Lower lobe of right lung (tissue), 2 donors: ENCODE measurements at regions not wholly inside any gene's neighbourhood (a gene's known extent, or its start where the extent isn't known, plus 50 kb on each side); places are given as distances from the start of the nearest gene placed in this dataset.

Source experiments
- ATAC-seq, 2 donors: fragments of 200-7000 bp; cut with Tn5 transposase; one replicate each; pipeline ENCODE4 v1.9.1; 2020 to 2022; ENCODE audit warnings: mild to moderate bottlenecking in 2 of 2, moderate library complexity in 2 of 2
- DNase-seq: peaks from one replicate; pipeline ENCODE4 v3.0.0-alpha.2; 2020
- H3K27ac ChIP-seq: fragments of 200-600 bp; one replicate; pipeline ENCODE4 v1.8.0; 2022
- H3K27me3 ChIP-seq: fragments of 200-600 bp; one replicate; pipeline ENCODE4 v1.8.0; 2022; ENCODE audit warnings: low read depth
- H3K36me3 ChIP-seq: fragments of 200-600 bp; one replicate; pipeline ENCODE4 v1.8.0; 2022; ENCODE audit warnings: mild to moderate bottlenecking
- H3K4me1 ChIP-seq: fragments of 200-600 bp; one replicate; pipeline ENCODE4 v1.8.0; 2022
- H3K4me3 ChIP-seq: fragments of 200-600 bp; one replicate; pipeline ENCODE4 v1.8.0; 2022; ENCODE audit warnings: mild to moderate bottlenecking
- H3K9me3 ChIP-seq: fragments of 200-600 bp; one replicate; pipeline ENCODE4 v1.8.0; 2022
- intact Hi-C: fragments of 100-400 bp; cut with DNase I; formaldehyde crosslinking; loops from one replicate; pipeline ENCODE4 v1.11.0; 2022
- TF ChIP-seq, protein P1 (sequence below): fragments of 200-600 bp; IDR thresholded peaks from one replicate; pipeline ENCODE4 v1.8.0; 2022; ENCODE audit warnings: antibody characterized with exemption, mild to moderate bottlenecking
- donor health status: DM: no; HTN: yes; CAD: no; lungs with severe emphysema.

DNA sequence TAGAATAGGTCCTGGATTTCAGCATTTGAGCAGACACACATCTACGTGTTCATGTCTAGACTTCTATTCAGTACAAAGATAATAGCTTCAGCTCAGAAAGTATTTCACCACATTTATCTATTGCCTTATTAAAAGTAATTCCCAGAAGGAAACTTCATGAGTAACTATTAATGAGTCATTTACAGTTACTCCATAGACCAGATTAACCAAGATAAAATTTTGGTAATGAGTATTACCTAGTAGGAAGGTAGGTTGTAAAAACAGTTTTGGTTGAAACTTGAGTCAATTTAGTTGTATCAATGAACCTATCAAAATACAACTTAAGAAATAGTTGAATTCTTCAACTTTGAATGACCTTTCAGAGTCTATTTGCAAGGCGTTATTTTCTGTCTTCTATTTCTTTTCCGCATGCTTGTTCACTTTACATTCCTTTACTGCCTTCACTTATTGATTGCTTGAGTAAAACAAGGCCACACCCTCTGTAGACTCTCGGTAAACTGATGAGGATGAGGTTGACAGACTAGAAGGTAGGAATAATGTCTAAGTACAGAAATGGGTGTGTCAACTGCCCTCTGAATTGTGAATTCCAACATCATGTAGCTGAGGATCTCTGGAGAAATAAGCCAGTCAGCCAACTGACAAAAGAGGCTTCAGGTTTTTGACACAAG lies 1165.6 kb upstream of the ZEB2 start:
- Histone ChIP-seq H3K4me1 (peaks cover 5% of the 10 kb centered on the region), H3K4me3 (no peak overlapping the region), H3K9me3 (no peaks in the 10 kb centered on the region), H3K27ac (no peak overlapping the region), H3K36me3 (no peaks in the 10 kb centered on the region), H3K27me3 (no peaks in the 10 kb centered on the region)
- DNase-seq (no peak), ATAC-seq (no peak)
- intact Hi-C loops: no loop called here
- TF ChIP-seq, protein P1, sequence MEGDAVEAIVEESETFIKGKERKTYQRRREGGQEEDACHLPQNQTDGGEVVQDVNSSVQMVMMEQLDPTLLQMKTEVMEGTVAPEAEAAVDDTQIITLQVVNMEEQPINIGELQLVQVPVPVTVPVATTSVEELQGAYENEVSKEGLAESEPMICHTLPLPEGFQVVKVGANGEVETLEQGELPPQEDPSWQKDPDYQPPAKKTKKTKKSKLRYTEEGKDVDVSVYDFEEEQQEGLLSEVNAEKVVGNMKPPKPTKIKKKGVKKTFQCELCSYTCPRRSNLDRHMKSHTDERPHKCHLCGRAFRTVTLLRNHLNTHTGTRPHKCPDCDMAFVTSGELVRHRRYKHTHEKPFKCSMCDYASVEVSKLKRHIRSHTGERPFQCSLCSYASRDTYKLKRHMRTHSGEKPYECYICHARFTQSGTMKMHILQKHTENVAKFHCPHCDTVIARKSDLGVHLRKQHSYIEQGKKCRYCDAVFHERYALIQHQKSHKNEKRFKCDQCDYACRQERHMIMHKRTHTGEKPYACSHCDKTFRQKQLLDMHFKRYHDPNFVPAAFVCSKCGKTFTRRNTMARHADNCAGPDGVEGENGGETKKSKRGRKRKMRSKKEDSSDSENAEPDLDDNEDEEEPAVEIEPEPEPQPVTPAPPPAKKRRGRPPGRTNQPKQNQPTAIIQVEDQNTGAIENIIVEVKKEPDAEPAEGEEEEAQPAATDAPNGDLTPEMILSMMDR: no peak

DNA sequence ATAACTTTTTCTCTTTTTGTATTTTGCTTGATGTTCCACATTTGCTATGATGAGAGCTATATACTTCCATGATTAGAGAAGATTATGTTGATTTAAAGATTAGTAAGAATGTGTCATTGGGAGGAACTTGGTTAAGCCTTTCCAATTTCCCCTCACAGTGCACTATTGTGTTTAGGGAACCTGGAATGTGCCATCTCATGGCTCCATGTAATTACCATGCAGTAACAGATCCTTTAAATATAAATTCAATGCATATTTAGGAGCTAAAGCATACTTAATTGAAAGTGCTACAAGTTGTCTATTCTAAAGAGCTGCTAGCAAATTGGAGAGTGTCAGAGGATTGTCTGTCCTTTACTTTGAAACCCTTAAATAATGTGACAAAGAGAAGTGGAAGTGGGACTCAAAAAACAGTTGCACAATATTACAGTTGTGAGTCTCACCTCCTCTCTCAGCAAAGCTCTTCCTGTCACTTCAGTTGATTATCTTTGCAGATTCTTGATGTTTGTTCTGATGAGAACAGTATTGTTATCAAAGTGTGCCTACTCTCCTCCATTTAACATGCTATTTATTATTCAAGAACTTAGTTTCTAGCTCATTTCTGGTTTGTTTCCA lies 1162.7 kb upstream of the ZEB2 start:
- Histone ChIP-seq H3K4me1 (no peaks in the 10 kb centered on the region), H3K9me3 (no peaks in the 10 kb centered on the region), H3K4me3 (no peak overlapping the region), H3K36me3 (no peaks in the 10 kb centered on the region), H3K27ac (no peak overlapping the region), H3K27me3 (no peaks in the 10 kb centered on the region)
- TF ChIP-seq, protein P1: no peak
- intact Hi-C loops: no loop called here
- ATAC-seq (no peak), DNase-seq (no peak)

DNA sequence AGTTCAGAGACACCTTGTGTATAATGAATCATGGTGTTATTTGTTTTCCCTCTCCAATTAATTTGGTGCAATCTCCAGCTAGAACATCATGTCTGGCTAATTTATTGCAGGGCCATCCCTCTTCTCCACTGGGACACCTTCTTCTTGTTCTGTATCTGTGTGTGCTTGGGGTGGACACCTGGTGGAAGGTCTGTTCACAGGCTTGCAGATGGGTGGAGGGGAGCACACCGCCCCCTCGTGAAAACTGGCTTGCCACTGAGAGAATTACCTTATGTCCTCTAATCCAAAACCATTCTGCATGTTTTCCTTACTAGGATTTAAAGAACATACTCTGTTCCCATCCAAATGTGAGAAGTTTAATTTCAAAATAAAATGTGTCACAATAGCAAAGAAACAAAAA lies 1160.4 kb upstream of the ZEB2 start:
- DNase-seq (no peak), ATAC-seq (no peak)
- TF ChIP-seq, protein P1: no peak
- Histone ChIP-seq H3K4me1 (no peaks in the 10 kb centered on the region), H3K4me3 (no peak overlapping the region), H3K27me3 (no peaks in the 10 kb centered on the region), H3K9me3 (no peaks in the 10 kb centered on the region), H3K27ac (no peak overlapping the region), H3K36me3 (no peaks in the 10 kb centered on the region)
- intact Hi-C loops: no loop called here

DNA sequence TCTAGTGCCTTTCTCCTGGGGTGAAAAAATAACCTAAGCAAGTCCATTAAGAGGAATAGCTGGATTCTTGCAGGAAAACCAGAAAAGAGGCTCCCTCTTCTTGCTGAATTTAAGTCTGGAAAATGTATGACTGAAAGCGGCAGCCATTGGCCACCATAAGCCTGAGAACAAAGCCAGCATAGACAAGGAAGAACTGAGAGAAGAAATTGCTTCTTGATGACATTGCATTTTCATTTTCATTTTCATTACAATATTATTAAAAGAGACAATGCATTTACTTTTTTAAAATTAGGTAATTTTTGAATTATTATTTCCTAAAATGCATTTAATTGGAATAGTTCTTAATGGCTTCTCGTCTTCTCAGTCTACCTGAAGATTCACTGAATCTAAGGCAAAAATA lies 1157.5 kb upstream of the ZEB2 start:
- no peak for ATAC-seq
- intact Hi-C loops: no loop called here

DNA sequence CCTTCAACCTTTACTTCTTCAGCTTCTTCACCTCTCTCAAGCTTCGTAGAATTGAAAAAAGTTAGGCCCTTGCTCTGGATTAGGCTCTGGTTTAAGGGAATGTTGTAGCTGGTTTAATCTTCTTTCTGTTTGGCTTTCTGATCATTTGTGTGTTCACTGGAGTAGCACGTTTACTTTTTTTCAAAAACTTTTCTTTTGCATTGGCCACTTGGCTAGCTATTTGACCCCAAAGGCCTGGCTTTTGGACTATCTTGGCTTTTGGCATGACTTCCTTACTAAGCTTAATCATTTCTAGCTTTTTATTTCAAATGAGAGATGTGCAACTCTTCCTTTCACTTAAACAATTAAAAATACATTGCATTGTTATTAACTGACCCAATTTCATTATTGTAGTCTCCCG lies 1154.8 kb upstream of the ZEB2 start:
- no peak for ATAC-seq
- Histone ChIP-seq H3K36me3 (no peaks in the 10 kb centered on the region), H3K27me3 (no peaks in the 10 kb centered on the region), H3K9me3 (no peaks in the 10 kb centered on the region), H3K27ac (no peak overlapping the region), H3K4me3 (no peak overlapping the region), H3K4me1 (no peaks in the 10 kb centered on the region)
- intact Hi-C loops: no loop called here
- TF ChIP-seq, protein P1: no peak
- DNase-seq: no peak

More for the DNA sequence above, 1157.5 kb upstream of the ZEB2 start:
- Histone ChIP-seq H3K27me3 (no peaks in the 10 kb centered on the region), H3K4me3 (no peak overlapping the region), H3K36me3 (no peaks in the 10 kb centered on the region), H3K4me1 (no peaks in the 10 kb centered on the region), H3K9me3 (no peaks in the 10 kb centered on the region), H3K27ac (no peak overlapping the region)
- TF ChIP-seq, protein P1: no peak
- DNase-seq: no peak
